Frontal cortex (tissue), 3 donors: ENCODE measurements at regions not wholly inside any gene's neighbourhood (a gene's known extent, or its start where the extent isn't known, plus 50 kb on each side); places are given as distances from the start of the nearest gene placed in this dataset.

Experiments
- DNase-seq, 2 donors: peaks; one replicate each; pipeline ENCODE4 v3.0.0; 2012; ENCODE audit warnings: low spot score in 2 of 2
- FAIRE-seq: peaks from 2 replicates; lab custom pipeline; 2012; peaks lifted over from hg19 to GRCh38; lab: Jason Lieb, UNC
- donor health status: control.
- donor health status: control.
- donor health status: control.

DNA sequence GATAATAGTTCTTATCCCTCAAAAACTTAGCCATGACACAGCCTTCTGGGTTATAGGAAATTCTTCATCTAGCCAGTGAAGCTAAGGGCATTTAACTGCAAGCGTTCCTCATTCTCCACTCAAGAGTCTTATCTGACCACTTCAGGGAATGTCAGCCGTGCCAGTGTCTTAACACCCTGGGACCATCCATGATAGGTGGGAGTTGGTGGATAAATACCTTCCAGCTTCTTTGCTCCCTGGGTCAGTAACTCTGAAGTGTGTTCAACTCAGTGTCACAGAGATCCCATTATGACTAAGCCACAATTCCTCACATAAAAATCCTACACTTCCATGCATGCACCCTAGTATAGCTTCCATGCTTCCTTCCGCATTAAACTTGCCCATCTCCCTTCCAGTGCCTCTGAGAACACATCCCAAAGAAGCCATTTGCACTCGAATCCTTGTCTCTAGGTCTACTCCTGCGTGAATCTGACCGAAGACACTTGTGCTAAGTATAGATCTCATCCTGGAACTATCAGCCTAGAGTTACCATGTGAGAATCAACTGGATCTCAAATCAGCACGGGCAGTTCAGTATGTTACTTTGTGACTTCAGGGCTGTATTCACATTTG is 264.3 kb upstream of the MAF start:
- FAIRE-seq, result no peak

DNA sequence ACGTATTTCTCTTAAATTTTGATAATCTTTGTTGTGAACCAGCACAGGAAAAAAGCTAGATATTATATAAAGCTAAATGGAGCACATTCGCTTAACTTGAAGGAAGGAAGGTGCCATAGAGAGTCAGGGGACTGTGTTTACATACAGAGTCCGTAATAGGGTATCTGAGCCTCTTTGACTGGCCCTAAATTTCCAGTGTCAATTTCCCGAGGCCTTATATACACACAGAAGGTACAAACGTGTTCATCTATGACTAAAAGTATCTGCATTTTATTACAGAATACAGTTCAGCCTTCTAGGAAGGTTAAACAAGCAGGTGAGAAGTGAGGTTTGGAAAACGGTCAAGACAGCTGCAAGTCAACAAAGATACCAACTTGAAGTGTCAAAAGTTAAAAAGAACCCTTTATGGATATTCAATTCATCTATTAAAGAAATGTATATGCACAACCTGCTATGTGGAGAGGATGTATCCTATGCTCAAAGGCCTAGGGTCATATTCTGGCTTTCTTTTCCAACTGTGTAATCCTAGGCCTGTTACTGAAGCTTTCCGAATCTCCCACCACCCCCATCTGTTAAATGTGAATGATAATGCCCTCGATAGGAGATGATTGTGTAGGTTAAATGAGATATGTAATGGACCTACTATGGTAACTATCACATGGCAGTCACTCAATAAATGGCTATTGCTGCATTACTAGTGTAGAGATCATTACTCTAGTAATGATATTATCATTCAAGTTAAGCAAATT is 263.7 kb upstream of the MAF start:
- DNase-seq (no peak), FAIRE-seq (no peak)

More for the DNA sequence above, 264.3 kb upstream of the MAF start:
- no peak for DNase-seq

DNA sequence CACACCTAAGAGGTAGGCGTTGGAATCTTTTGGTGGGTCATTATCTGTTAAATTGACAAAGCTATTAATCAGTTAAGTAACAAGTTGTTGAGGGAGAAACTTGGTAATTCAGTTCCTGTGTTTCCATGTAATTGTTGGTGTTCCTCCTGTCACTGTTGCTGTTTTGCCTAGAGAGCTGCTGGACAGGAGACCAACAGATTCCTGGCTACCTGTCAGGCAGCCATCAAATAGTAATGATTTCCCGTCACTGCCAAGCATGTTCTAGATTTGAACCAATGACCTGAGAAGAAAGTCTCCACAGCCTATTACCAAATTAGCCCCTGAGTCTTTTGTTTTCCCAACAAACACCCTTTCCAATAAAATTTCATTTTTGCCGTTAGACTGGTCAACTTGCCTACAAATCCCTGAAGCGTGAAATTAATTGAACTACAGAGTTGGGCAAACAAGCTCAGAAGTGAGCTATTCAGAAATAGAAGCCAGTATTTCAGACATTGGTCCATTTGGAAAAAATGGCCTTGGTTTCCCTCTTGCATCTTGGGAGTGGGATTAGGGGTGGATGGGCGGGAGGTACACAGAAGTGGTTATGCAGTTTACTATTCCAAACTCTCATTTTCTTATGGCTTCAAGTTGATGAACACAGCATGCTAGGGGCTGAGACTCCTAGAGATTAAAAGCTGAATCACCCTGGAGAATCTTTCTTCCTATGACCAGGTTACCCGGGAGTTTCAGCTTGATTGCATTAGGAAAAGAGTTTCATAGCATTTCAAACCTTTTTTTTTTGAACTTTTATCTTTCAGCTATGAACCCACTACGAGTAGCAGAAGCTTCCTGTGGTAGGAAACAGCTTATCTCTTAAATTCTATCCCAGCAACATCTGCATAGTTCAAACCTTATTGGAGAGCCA is 262.8 kb upstream of the MAF start:
- FAIRE-seq (no peak), DNase-seq (no peak)

DNA sequence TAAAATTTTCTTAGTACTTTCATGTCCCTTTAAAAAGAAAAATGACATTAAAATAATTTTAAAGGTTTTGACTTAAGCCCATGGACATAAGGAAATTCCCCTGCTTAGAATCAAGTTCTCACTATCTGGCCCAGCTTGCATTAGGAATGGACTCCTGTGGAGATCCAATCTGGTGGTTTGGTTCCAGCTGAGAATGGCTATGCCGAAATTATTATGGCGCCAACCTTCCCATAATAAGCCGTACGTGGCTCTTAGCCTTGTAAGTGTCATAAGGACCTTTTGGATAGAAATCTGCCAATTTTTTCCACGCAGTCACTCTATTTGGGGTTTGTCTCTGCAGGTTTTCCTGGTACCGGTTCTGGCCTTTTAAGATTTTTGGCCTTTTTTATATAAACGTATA is 262.1 kb upstream of the MAF start:
- DNase-seq (no peak), FAIRE-seq (no peak)

DNA sequence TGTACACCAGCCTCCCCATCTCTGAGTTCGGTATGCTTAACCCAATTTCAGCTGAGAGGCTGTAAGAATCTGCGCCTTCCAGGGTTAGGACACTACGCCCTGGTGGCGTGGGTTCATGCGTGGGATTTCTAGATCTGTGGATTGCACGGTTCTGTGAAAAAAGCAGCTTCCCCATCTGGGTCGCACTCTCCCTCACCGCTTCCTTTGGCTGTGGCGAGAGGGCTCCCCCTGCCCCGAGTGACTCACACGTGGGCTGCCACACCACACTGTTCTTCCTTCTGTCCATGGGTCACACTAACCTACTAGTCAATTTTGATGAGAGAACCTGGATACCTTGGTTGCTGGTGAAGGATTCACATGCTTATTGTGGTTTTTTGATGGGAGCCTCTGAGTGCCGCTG is 256.0 kb upstream of the MAF start:
- DNase-seq (no peak), FAIRE-seq (no peak)

DNA sequence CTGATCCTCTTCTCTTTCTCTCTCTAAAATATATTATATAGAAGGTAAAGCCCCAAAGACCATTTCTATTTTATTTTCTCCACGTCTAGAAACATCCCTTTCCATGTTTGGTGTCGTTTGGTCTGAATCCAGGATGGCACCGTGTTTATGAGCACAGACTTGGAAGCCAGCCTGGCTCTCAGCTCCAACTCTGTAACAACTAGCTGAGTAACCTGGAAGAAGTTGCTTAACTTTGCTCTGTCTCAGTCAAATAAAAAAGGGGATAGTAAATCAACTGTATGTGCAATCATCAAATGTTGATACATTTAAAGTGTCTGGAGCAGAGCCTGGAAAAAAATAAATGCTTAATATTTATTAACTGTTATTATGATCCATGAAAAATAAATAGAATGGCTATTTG is 249.8 kb upstream of the MAF start:
- no peak for FAIRE-seq
- no peak for DNase-seq

DNA sequence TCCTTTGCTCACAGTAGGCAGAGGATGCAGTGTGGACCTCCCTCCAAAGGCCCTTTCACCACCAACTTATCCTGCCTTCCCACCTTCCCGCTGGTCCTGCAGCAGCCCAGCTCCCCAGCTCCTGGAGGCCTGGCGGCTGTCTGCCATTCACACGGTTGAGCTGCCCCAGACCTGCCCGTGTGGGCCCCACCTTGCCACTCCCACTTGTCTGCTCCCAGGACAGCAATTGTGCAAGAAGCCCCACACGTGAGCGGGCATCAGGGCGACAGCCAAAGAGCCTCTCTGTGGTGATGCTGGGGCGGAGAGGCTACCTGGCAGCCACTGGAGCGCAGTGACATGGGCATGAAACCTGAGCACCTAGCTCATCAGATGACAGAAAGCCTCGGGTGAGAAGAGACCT is 248.6 kb upstream of the MAF start:
- FAIRE-seq, result no peak
- no peak for DNase-seq

DNA sequence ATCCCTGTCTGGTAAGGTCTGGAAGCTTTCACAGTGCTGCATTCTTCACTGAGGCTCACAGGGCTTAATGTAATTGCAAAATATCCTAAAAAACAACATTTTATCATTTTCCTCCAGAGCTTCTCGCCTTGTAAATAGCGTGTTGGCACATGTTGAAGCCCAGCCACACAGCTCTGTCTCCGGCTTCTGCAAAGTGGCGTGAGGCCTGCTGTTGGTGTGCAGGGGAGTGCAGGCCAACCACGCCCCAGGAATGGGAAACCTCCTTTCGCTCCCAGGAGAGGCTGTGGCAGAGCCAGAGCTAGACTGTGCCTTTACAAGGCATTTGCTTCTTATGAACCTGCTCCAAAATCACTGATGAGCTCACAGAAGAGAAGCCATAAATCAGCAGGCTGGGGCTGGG is 248.2 kb upstream of the MAF start:
- no peak for FAIRE-seq
- DNase-seq, result no peak

DNA sequence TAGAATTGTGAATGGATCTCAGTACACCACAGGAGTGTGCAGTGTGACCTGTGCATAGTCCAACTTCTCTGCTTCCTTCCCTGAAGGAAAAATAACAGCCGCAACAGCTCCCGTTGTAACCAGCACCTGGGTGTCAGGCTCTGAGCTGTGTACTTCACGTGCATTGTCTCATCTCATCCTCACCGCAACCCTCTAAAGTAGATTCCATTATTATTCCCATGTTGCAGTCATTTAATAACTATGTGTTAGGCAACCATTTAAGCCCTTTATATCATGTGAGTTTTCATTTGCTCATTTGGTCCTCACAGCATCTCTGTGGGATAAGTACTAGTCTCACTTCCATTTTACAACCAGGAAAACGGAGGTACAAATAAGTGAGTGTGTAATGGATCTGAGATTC is 247.0 kb upstream of the MAF start:
- FAIRE-seq (no peak), DNase-seq (no peak)

DNA sequence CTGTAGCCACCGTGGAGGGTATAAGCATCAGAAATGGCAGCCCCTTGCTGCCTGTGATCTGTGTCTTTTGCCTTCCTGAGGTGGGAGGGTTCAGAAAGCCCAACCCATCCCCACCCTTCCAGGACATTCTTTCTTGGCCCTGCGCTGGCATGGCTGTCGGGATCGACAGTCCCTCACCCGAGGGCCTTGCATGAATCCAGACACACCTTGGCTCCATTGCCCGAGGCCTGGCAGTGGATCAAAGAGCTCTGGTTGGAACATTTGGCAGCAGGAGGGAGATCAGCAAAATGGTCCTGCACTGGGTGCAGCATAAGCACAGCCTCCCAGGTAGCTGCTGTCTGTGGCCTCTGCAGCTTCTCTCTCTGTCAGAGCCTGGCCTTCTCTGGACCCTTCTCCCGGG is 246.6 kb upstream of the MAF start:
- DNase-seq, result no peak
- FAIRE-seq, result no peak

DNA sequence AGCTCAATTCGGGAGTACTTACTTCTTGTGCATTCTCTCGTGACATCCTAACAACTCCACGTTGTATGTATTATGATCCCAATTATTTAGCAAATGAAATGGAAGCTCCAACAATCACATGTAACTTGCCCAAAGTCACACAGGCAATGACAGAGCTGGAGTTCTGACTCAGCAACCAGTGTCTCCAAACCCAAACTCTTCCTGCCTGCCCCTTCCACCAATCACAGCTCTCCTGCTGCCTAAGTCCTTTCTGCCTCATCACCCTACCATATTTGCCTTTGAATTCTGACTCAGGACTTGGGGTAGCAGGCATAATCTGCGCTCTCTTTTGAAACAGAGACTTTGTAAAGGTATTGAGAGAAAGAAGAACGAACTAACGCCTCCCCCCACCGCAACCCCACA is 245.2 kb upstream of the MAF start:
- FAIRE-seq (no peak), DNase-seq (no peak)

DNA sequence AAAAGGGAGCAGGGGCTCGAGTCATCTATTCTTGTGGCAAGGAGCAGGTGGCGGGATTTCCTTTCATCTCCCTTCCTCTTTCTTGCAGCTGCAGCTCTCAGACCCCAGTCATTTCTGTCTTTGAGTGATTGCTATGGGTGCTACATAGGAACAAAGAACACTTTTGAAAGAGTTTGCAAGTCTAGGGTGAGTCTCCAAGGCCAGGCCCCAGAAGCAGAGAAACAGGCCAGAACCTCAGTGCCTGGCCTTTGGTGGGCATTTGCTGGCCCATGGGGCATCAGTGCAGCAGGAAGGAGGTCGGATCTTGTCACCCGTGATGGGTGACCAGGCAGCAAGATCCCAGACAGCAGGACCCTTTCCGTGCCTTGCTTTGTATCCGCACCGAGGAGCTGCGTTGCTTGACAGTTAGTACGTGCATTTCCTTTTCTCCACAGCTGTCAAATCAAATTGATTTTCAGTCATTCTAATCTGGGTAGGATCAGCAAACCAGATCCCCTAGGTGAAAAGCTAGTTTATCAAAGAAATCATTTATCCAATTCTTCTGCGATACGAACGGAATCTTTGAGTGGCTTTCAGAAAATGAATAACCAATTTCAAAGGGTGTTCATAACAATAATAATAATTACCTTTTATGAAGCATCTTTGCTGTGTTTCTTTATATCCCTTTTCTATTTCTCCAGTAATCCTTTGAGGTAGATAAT is 244.6 kb upstream of the MAF start:
- DNase-seq, result no peak
- FAIRE-seq, result no peak

DNA sequence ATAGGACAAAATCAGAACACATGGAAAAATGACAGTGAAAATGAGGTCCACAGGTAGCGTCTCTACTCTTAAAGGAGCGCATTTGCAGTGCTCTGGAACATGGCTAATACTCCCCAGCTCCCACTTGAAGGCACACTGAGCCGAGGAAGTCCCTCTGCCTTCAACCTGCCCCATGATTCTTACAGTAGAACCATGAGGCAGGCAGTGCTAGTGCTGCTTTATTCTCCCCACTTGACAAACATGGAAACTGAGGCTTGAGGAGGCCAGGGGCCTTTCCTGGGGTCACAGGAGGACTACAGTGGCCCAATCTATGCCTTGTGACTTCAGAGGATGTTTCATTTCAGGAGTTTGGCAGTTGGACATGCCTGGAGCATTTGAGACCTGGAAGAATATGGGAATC is 244.1 kb upstream of the MAF start:
- DNase-seq (no peak), FAIRE-seq (no peak)

DNA sequence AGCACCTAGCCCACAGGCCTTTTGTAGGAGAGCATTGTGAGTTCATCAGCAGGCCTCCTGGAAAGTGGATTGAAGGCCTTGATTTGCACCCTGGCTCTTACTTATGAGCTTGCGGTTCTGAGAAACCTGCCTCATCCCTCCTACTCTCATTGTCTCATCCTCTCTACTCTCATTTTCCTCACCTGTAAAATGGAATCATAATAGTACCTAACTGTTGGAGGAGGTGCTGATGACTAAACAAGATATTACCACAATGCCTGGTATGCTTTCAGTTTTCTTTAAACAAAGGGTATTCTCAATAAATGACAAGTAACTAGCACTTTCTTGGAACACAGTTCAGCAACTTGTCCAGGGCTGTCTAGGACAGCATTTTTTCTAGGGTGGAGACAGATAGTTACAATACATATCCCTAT is 243.1 kb upstream of the MAF start:
- no peak for FAIRE-seq
- DNase-seq, result no peak

DNA sequence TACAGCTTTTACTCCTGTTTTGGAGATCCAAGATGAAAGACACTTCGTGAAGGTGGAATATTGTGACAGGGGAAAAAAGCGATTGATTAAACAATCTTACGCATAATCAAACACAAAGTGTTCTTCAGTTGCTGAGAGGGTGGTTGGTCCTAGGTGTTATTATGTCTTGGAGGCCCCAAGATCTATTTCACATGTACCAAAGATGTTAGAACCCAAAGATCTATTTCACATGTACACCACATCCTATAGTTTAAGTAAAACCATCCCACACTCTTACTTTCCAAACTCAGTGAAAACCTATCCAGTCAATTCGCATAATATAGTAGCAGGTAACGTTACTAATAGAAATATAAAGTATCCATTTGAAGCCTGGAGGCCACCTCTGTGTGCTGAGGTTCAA is 242.6 kb upstream of the MAF start:
- no peak for FAIRE-seq
- DNase-seq, result no peak

DNA sequence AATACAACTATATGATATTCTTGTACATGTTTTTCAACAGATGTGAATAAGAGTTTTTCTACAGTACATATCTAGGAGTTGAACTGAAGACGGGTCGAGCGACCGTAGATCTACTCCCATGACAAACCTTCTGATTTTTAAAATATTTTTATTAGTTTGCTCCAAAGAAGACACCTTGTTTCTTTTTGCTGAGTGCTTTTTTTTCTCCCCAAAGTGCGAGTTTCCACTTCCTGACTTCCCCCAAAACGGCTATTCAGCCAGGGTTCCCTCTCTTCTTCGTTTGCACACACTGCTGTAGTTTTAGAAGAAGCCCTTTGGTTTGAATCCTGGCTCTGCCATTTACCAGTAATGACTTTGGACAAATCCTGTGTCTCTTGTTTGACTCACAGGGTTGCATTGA is 241.7 kb upstream of the MAF start:
- DNase-seq (no peak), FAIRE-seq (no peak)

DNA sequence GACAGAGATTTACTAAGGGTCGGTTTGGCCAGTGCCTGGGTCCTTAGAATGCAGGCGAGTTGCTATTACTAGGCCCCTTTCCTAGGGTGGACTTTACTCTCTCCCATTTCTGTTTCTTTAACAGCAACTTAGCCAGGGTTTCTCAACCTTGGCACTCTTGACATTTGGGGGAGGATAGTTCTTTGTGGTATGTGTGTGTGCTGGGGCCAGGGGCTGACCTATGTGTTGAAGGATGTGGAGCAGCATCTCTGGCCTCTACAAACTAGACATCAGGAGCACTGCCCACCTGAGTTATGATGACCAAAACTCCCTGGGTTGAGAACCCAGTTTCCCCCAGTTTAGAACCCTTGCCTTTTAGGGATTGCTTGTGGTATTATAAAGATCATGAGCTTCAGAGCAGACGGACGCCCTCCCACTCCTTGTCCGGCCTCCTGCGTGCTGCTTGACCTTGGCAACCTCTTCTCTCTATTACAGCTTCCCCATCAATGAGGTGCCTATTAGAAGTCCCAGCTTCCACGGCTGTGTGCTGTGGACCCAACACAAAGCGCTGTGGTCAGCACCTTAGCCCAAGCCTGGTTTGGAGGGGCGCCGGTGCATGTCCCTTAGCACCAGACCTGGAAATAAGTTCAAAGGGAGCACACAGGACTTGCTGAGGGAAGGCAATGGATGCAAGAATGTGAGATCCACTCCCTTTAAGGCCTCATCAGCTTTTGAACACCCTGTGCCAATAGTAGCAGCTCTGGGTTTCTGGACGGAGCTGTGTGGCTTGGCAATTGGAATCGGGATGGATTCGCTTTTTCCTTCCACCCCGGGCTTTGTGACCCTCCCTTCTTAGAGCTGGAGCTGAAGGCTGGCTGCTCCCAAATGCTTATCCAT is 239.2 kb upstream of the MAF start:
- FAIRE-seq, result no peak
- no peak for DNase-seq

DNA sequence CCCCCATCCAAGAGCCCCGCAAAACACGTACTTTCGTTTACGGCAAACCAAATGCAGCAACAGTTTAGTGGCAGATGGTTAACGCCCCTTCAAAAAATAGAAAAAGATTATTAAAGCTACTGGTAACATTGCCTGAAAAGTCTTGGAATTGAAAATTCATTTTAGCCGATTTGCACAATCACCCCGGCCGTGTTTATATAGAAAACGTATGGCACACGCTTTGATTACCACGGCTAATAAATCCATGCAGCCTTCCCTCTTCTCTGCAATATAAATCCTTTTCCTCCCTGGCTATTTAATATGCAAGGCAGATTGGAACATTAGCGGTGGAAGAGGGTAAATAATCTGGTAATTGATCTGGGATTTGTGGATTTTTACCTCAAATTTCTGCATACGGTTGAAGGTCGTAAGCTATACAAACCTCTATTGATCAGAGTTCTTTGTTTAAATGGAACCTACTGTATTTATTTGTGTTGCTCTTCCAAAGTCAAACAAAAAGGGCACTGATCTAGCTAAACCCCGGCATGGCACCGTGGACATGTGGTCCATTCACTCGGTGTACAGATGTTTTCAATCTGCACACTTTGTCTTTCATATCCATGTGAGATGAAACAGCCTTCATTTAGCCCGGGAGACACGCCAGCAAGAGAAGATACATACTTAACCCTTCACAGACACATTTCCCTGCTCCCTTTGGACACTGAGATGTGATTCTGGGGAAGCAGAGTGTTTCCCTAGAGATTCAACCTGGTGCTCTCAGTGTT is 238.1 kb upstream of the MAF start:
- FAIRE-seq, result no peak

DNA sequence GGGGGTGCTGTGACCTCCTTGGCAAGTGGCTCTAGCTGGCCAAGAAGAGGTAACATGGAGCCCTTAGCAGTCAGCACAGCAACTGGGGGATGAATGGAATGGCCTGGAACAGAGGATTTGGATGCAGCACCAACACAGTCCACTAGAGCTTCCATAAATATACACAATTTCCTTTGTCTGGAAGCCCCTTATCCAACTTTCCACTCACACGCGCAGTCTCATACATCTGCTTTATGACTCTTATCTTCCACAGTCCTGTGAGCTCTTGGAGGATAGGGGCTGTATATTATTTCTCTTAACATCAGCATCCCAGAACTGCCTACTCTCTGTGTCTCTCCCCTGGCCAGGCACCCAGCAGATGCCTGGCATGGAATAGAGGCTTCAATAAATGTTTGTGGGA is 235.6 kb upstream of the MAF start:
- no peak for DNase-seq
- FAIRE-seq, result no peak

More for the DNA sequence above, 238.1 kb upstream of the MAF start:
- no peak for DNase-seq
